HCT116 (cell line): ENCODE measurements at regions not wholly inside any gene's neighbourhood (a gene's known extent, or its start where the extent isn't known, plus 50 kb on each side); places are given as distances from the start of the nearest gene placed in this dataset.

Experiments
- ATAC-seq: fragments of 200-7000 bp; cut with Tn5 transposase; 2 replicates; pipeline ENCODE4 v1.9.1; 2020; ENCODE audit warnings: mild to moderate bottlenecking, moderate library complexity
- BruUV-seq: library from RNA; stranded (reverse); fragments of 400-500 nt; replicated peaks from 2 replicates; lab custom pipeline; 2021; lab: Mats Ljungman, UMichigan
- CTCF ChIA-PET: fragments of 300-600 bp; sonication (Branson Sonifier 250); formaldehyde crosslinking; loops from one replicate; lab custom pipeline; 2021; ENCODE audit warnings: antibody characterized with exemption; lab: Charles Lee
- POLR2A ChIA-PET: fragments of 300-600, 350-600 bp; sonication (Branson Sonifier 250); formaldehyde crosslinking; loops from one replicate; lab custom pipeline; 2021; ENCODE audit warnings: antibody characterized with exemption; lab: Charles Lee
- RAD21 ChIA-PET, 2 experiments: fragments of 300-600 bp; sonication (Branson Sonifier 250); formaldehyde crosslinking; loops; one replicate each; lab custom pipeline; 2023; ENCODE audit warnings: low total read pairs in 2 of 2; ENCODE audit not compliant: uncharacterized antibody in 2 of 2, unreplicated experiment in 2 of 2, low non-redundant PET in 1 of 2; lab: Charles Lee
- DNase-seq: peaks from one replicate; pipeline ENCODE4 v3.0.0-alpha.2; 2010; ENCODE audit warnings: low read depth, low spot score
- H2AFZ ChIP-seq: fragments of 200-600 bp; shearing (Covaris generic), sonication (generic); 2 replicates; pipeline ENCODE4 v1.6.1; 2017; ENCODE audit warnings: low read depth, mixed run types, mixed read lengths, antibody characterized with exemption, low read length; ENCODE audit not compliant: poor library complexity, severe bottlenecking
- H3K27ac ChIP-seq: 2 replicates; pipeline ENCODE4 v1.5.1; 2012; ENCODE audit warnings: low read depth, low read length
- H3K27me3 ChIP-seq: fragments of 200-600 bp; sonication (generic); 2 replicates; pipeline ENCODE4 v1.6.1; 2016; ENCODE audit warnings: mixed run types, low read length, mixed read lengths; ENCODE audit not compliant: insufficient read depth
- H3K36me3 ChIP-seq, 2 experiments: fragments of 200-500 bp in 1 of 2; fragments of 200-600 bp in 1 of 2; sonication (Bioruptor generic) in 1 of 2; sonication (generic) in 1 of 2; 2 replicates each; pipeline versions ENCODE4 v1.5.1 to v1.6.1; 2014 to 2016; ENCODE audit warnings: low read length in 2 of 2, inconsistent platforms in 1 of 2, mixed read lengths in 1 of 2, mixed run types in 1 of 2; ENCODE audit not compliant: insufficient read depth in 2 of 2, control insufficient read depth in 1 of 2
- H3K4me1 ChIP-seq, 2 experiments: fragments of 200-600 bp in 1 of 2; sonication (generic) in 1 of 2; 2 replicates each; pipeline versions ENCODE4 v1.5.1 to v1.6.1; 2012 to 2017; ENCODE audit warnings: low read length in 2 of 2, inconsistent platforms in 1 of 2, mild to moderate bottlenecking in 1 of 2, mixed read lengths in 1 of 2, mixed run types in 1 of 2, moderate library complexity in 1 of 2; ENCODE audit not compliant: insufficient read depth in 2 of 2, control insufficient read depth in 1 of 2
- H3K4me2 ChIP-seq: fragments of 200-600 bp; sonication (generic); 2 replicates; pipeline ENCODE4 v1.6.1; 2017; ENCODE audit warnings: mixed run types, low read length, mixed read lengths
- H3K4me3 ChIP-seq, 2 experiments: fragments of 200-600 bp in 1 of 2; sonication (generic) in 1 of 2; replicated peaks in 1 of 2; 2 replicates each; pipeline ENCODE4 v1.5.1; 2011 to 2016; ENCODE audit warnings: low read length in 2 of 2, control low read depth in 1 of 2, low read depth in 1 of 2, mild to moderate bottlenecking in 1 of 2, mixed read lengths in 1 of 2, mixed run types in 1 of 2
- H3K79me2 ChIP-seq: fragments of 200-600 bp; sonication (generic); 2 replicates; pipeline ENCODE4 v1.6.1; 2017; ENCODE audit warnings: mild to moderate bottlenecking, mixed run types, low read length, moderate library complexity, mixed read lengths; ENCODE audit not compliant: insufficient read depth
- H3K9ac ChIP-seq: fragments of 200-600 bp; sonication (generic); 2 replicates; pipeline ENCODE4 v1.6.1; 2016; ENCODE audit warnings: low read length, mixed read lengths
- H3K9me2 ChIP-seq: fragments of 200-600 bp; sonication (generic), shearing (Covaris generic); 2 replicates; pipeline ENCODE4 v1.6.1; 2017; ENCODE audit warnings: mixed run types, mild to moderate bottlenecking, moderate library complexity; ENCODE audit not compliant: insufficient read depth
- H3K9me3 ChIP-seq, 2 experiments: fragments of 200-500 bp in 1 of 2; fragments of 200-600 bp in 1 of 2; sonication (Bioruptor generic) in 1 of 2; sonication (generic) in 1 of 2; 2 replicates each; pipeline ENCODE4 v1.6.1; 2014 to 2017; ENCODE audit warnings: low read length in 2 of 2, mixed read lengths in 2 of 2, inconsistent platforms in 1 of 2, low read depth in 1 of 2, mild to moderate bottlenecking in 1 of 2, mixed run types in 1 of 2, moderate library complexity in 1 of 2; ENCODE audit not compliant: control insufficient read depth in 1 of 2, insufficient read depth in 1 of 2
- H4K20me1 ChIP-seq: fragments of 200-600 bp; sonication (generic), shearing (Covaris generic); 2 replicates; pipeline ENCODE4 v1.6.1; 2017; ENCODE audit warnings: mixed run types, mild to moderate bottlenecking, moderate library complexity; ENCODE audit not compliant: insufficient read depth
- CEBPB ChIP-seq: IDR thresholded peaks from 2 replicates; pipeline ENCODE4 v1.6.1; 2012; ENCODE audit warnings: low read depth
- CTCF ChIP-seq, 3 experiments: fragments of 200-600 bp in 1 of 3; sonication (generic) in 1 of 3; IDR thresholded peaks in 2 of 3; conservative IDR thresholded peaks in 1 of 3; 2 replicates each; pipeline ENCODE4 v1.5.1; 2012 to 2017; ENCODE audit warnings: low read depth in 2 of 3, low read length in 2 of 3, antibody characterized with exemption in 1 of 3, borderline replicate concordance in 1 of 3, control low read depth in 1 of 3, mild to moderate bottlenecking in 1 of 3, mixed read lengths in 1 of 3, mixed run types in 1 of 3, moderate library complexity in 1 of 3; ENCODE audit not compliant: insufficient read depth in 1 of 3
- EZH2 ChIP-seq: fragments of 200-600 bp; sonication (generic); IDR thresholded peaks from 2 replicates; pipeline ENCODE4 v1.6.1; 2017; ENCODE audit warnings: antibody characterized with exemption, mixed run types
- EZH2phosphoT487 ChIP-seq: fragments of 200-600 bp; IDR thresholded peaks from 2 replicates; pipeline ENCODE4 v1.6.1; 2018; ENCODE audit warnings: antibody characterized with exemption, borderline replicate concordance
- JUND ChIP-seq: IDR thresholded peaks from 2 replicates; pipeline ENCODE4 v1.6.1; 2012
- MAX ChIP-seq: IDR thresholded peaks from 2 replicates; pipeline ENCODE4 v1.6.1; 2012
- POLR2A ChIP-seq: IDR thresholded peaks from 2 replicates; pipeline ENCODE4 v1.7.0; 2011; ENCODE audit warnings: borderline replicate concordance; ENCODE audit not compliant: insufficient read depth, insufficient read length; ENCODE audit errors: extremely low read depth
- POLR2AphosphoS5 ChIP-seq: IDR thresholded peaks from 2 replicates; pipeline ENCODE4 v1.6.1; 2011; ENCODE audit warnings: mild to moderate bottlenecking, low read depth, low read length, moderate library complexity
- RAD21 ChIP-seq: IDR thresholded peaks from 2 replicates; pipeline ENCODE4 v1.6.1; 2012; ENCODE audit warnings: low read depth, mild to moderate bottlenecking
- REST ChIP-seq: IDR thresholded peaks from 2 replicates; pipeline ENCODE4 v1.6.1; 2012; ENCODE audit warnings: low read depth
- SP1 ChIP-seq: IDR thresholded peaks from 2 replicates; pipeline ENCODE4 v1.6.1; 2012; ENCODE audit warnings: low read depth
- SRF ChIP-seq: IDR thresholded peaks from 2 replicates; pipeline ENCODE4 v1.6.1; 2012; ENCODE audit warnings: low read depth
- TCF7L2 ChIP-seq: IDR thresholded peaks from 2 replicates; pipeline ENCODE4 v1.7.0; 2011; ENCODE audit warnings: borderline replicate concordance, inconsistent platforms; ENCODE audit not compliant: insufficient read depth, insufficient read length; ENCODE audit errors: extremely low read depth
- YY1 ChIP-seq: IDR thresholded peaks from 2 replicates; pipeline ENCODE4 v1.6.1; 2011; ENCODE audit warnings: low read length, low read depth, moderate library complexity, mild to moderate bottlenecking; ENCODE audit not compliant: insufficient replicate concordance; ENCODE audit errors: extremely low read depth
- ZBTB33 ChIP-seq: IDR thresholded peaks from 2 replicates; pipeline ENCODE4 v1.6.1; 2011; ENCODE audit warnings: mild to moderate bottlenecking, low read length, moderate library complexity; ENCODE audit not compliant: insufficient replicate concordance; ENCODE audit errors: extremely low read depth
- ZNF274 ChIP-seq: fragments of 200-500 bp; sonication (Bioruptor generic); IDR thresholded peaks from 2 replicates; pipeline ENCODE4 v1.6.1; 2014; ENCODE audit warnings: mild to moderate bottlenecking, low read depth, low read length, inconsistent platforms
- intact Hi-C: fragments of 100-400 bp; cut with micrococcal nuclease; formaldehyde crosslinking; loops from 2 replicates; pipeline ENCODE4 v1.10.0; 2022
- TF ChIP-seq, protein P1 (sequence below): IDR thresholded peaks from 2 replicates; pipeline ENCODE4 v1.6.1; 2012

GRCh38 chr2:10504370-10504993, 56.4 kb upstream of the ODC1 start:
- BruUV-seq: no TSS peak

More at GRCh38 chr2:10504370-10504993, 56.4 kb upstream of the ODC1 start:
- ChIA-PET RAD21 (no interaction called here), POLR2A (no interaction called here), CTCF (no interaction called here)
- no peaks in the 10 kb centered on the region for H3K79me2 ChIP-seq
- ATAC-seq (no peak), DNase-seq (no peak)
- H3K4me1 ChIP-seq: no peaks in the 10 kb centered on the region
- H2AFZ ChIP-seq: no peak overlapping the region
- no peaks in the 10 kb centered on the region for H3K9me2 ChIP-seq
- H3K27me3 ChIP-seq: peaks cover 2% of the 10 kb centered on the region; the same call in 1 of the 2 replicates
- H3K36me3 ChIP-seq: no peaks in the 10 kb centered on the region
- no peak overlapping the region for H3K4me2 ChIP-seq
- intact Hi-C loops: no loop called here
- no peak overlapping the region for H3K27ac ChIP-seq
- no peaks in the 10 kb centered on the region for H4K20me1 ChIP-seq
- H3K9ac ChIP-seq: no peak overlapping the region
- TF ChIP-seq CTCF (IDR thresholded peaks at IDR 0.05 in 2 of 3, conservative IDR thresholded peaks at IDR 0.05 in 1 of 3; ENCODE audit: borderline replicate concordance in 1 of 3, insufficient read depth in 1 of 3, low read depth in 2 of 3, low read length in 2 of 3) (no peak), JUND (no peak), YY1 (no peak), SRF (no peak), ZBTB33 (no peak), POLR2A (no peak), POLR2AphosphoS5 (no peak), SP1 (no peak), EZH2phosphoT487 (no peak), ZNF274 (no peak), TCF7L2 (no peak), EZH2 (no peak), MAX (no peak), CEBPB (no peak), REST (no peak), RAD21 (no peak)
- TF ChIP-seq, protein P1, sequence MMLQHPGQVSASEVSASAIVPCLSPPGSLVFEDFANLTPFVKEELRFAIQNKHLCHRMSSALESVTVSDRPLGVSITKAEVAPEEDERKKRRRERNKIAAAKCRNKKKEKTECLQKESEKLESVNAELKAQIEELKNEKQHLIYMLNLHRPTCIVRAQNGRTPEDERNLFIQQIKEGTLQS: no peak
- no peak overlapping the region for H3K4me3 ChIP-seq
- H3K9me3 ChIP-seq: no peaks in the 10 kb centered on the region
